ENCODE measurements at regions not wholly inside any gene's neighbourhood (a gene's known extent, or its start where the extent isn't known, plus 50 kb on each side); places are given as distances from the start of the nearest gene placed in this dataset.

GRCh38 chr4:54898056-54898562 is 227.3 kb downstream of the KDR start:
- Histone ChIP-seq H3K36me3 (ENCODE audit: control insufficient read depth in 1 of 2, insufficient read depth in 2 of 2, low read length in 2 of 2) (no peaks in the 10 kb centered on the region), H3K9me3 (ENCODE audit: control insufficient read depth in 1 of 2, insufficient read depth in 1 of 2, low read depth in 1 of 2, low read length in 2 of 2) (no peaks in the 10 kb centered on the region), H3K4me1 (ENCODE audit: control insufficient read depth in 1 of 2, insufficient read depth in 2 of 2, low read length in 2 of 2) (peaks cover 11 to 14% of the 10 kb centered on the region in 2 experiments; a peak in 3 of 4 replicates), H3K27me3 (ENCODE audit: insufficient read depth, low read length) (no peaks in the 10 kb centered on the region), H3K9me2 (ENCODE audit: insufficient read depth) (no peaks in the 10 kb centered on the region), H3K4me3 (replicated peaks in 1 of 2; ENCODE audit: low read depth in 1 of 2, low read length in 2 of 2) (no peak overlapping the region), H3K79me2 (ENCODE audit: insufficient read depth, low read length) (no peaks in the 10 kb centered on the region), H3K9ac (ENCODE audit: low read length) (no peak overlapping the region), H3K27ac (ENCODE audit: low read depth, low read length) (no peak overlapping the region), H4K20me1 (ENCODE audit: insufficient read depth) (no peaks in the 10 kb centered on the region), H3K4me2 (ENCODE audit: low read length) (no peak overlapping the region), H2AFZ (ENCODE audit: low read depth, low read length, poor library complexity, severe bottlenecking) (no peak overlapping the region)
- ATAC-seq (no peak), DNase-seq (ENCODE audit: low read depth, low spot score) (no peak)
- intact Hi-C loops (cut with micrococcal nuclease) = no loop called here
- RAD21 ChIA-PET (ENCODE audit: low non-redundant PET in 1 of 2, low total read pairs in 2 of 2, uncharacterized antibody in 2 of 2, unreplicated experiment in 2 of 2) = no interaction called here
- CTCF ChIA-PET = no interaction called here
- BruUV-seq (replicated peaks) = no TSS peak
- POLR2A ChIA-PET = no interaction called here
- no peak for TF ChIP-seq REST (IDR thresholded peaks at IDR 0.05; ENCODE audit: low read depth)
- TF ChIP-seq ELF1 (IDR thresholded peaks at IDR 0.05; ENCODE audit: borderline replicate concordance, low read depth) = no peak
- TF ChIP-seq POLR2AphosphoS5 (IDR thresholded peaks at IDR 0.05; ENCODE audit: low read depth, low read length) = no peak
- TF ChIP-seq EZH2phosphoT487 (IDR thresholded peaks at IDR 0.05; ENCODE audit: borderline replicate concordance) = no peak
- TF ChIP-seq YY1 (IDR thresholded peaks at IDR 0.05; ENCODE audit: extremely low read depth, insufficient replicate concordance, low read depth, low read length) = no peak
- no peak for TF ChIP-seq RAD21 (IDR thresholded peaks at IDR 0.05; ENCODE audit: low read depth)
- no peak for TF ChIP-seq EZH2 (IDR thresholded peaks at IDR 0.05)
- no peak for TF ChIP-seq TCF7L2 (IDR thresholded peaks at IDR 0.05; ENCODE audit: borderline replicate concordance, extremely low read depth, insufficient read depth, insufficient read length)
- TF ChIP-seq ZFX (IDR thresholded peaks at IDR 0.05) = no peak
- TF ChIP-seq SRF (IDR thresholded peaks at IDR 0.05; ENCODE audit: low read depth) = no peak
- no peak for TF ChIP-seq CEBPB (IDR thresholded peaks at IDR 0.05; ENCODE audit: low read depth)
- no peak for TF ChIP-seq MAX (IDR thresholded peaks at IDR 0.05)
- no peak for TF ChIP-seq ZNF274 (IDR thresholded peaks at IDR 0.05; ENCODE audit: low read depth, low read length)
